HEK293 (cell line): ENCODE measurements at regions not wholly inside any gene's neighbourhood (a gene's known extent, or its start where the extent isn't known, plus 50 kb on each side); places are given as distances from the start of the nearest gene placed in this dataset.

Source experiments
- CTCF ChIA-PET: fragments of 350-600 bp; formaldehyde crosslinking; extraction: SDS; loops from one replicate; lab custom pipeline; 2021; ENCODE audit warnings: antibody characterized with exemption; lab: Yijun Ruan, JAX
- POLR2A ChIA-PET: fragments of 300-600 bp; formaldehyde crosslinking; extraction: SDS; loops from one replicate; lab custom pipeline; 2020; ENCODE audit warnings: antibody characterized with exemption, inconsistent platforms; lab: Yijun Ruan, JAX
- H3K27ac ChIP-seq: fragments of 200-500 bp; sonication (Bioruptor generic); 2 replicates; pipeline ENCODE4 v1.5.1; 2014; ENCODE audit warnings: low read depth, low read length, control low read depth, inconsistent platforms; ENCODE audit errors: extremely low read depth
- H3K36me3 ChIP-seq, 2 experiments: fragments of 200-500 bp in 1 of 2; sonication (Bioruptor generic) in 1 of 2; 1 replicate in 1 of 2; 2 replicates in 1 of 2; pipeline ENCODE4 v1.5.1; 2014 to 2017; ENCODE audit warnings: inconsistent platforms in 2 of 2, low read length in 2 of 2; ENCODE audit not compliant: control insufficient read depth in 2 of 2, insufficient read depth in 1 of 2
- H3K4me1 ChIP-seq: fragments of 200-500 bp; sonication (Bioruptor generic); 2 replicates; pipeline ENCODE4 v1.5.1; 2014; ENCODE audit warnings: mild to moderate bottlenecking, low read length, inconsistent platforms; ENCODE audit not compliant: control insufficient read depth, insufficient read depth
- H3K4me3 ChIP-seq: 2 replicates; pipeline ENCODE4 v1.5.1; 2011; ENCODE audit warnings: low read depth, mild to moderate bottlenecking, control low read depth, low read length, moderate library complexity
- H3K9me3 ChIP-seq: fragments of 200-500 bp; sonication (Bioruptor generic); 2 replicates; pipeline ENCODE4 v1.5.1; 2014; ENCODE audit warnings: low read depth, low read length, inconsistent platforms; ENCODE audit not compliant: control insufficient read depth, insufficient read depth
- HOXA7 ChIP-seq: sonication (generic); formaldehyde crosslinking; IDR thresholded peaks from 2 replicates; pipeline ENCODE4 v1.8.1; 2022; ENCODE audit warnings: missing genetic modification reagents, borderline replicate concordance
- REPIN1 ChIP-seq: fragments of 450-650 bp; formaldehyde crosslinking; IDR thresholded peaks from 2 replicates; pipeline ENCODE4 v1.5.1; 2017; ENCODE audit warnings: missing biosample characterization, missing genetic modification characterization, low read depth
- SETDB1 ChIP-seq: IDR thresholded peaks from one replicate; pipeline ENCODE4 v1.6.1; 2017; ENCODE audit warnings: mild to moderate bottlenecking, low read length, moderate library complexity, mixed read lengths; ENCODE audit not compliant: insufficient read length
- TCF7L2 ChIP-seq: IDR thresholded peaks from 2 replicates; pipeline ENCODE4 v1.6.1; 2011; ENCODE audit warnings: low read depth, mild to moderate bottlenecking, inconsistent platforms, low read length, moderate library complexity, borderline replicate concordance
- TRIM28 ChIP-seq: IDR thresholded peaks from 2 replicates; pipeline ENCODE4 v1.6.1; 2011; ENCODE audit warnings: low read length, control low read depth, borderline replicate concordance
- ZBTB8A ChIP-seq: fragments of 450-650 bp; formaldehyde crosslinking; IDR thresholded peaks from 2 replicates; pipeline ENCODE4 v1.5.1; 2016; ENCODE audit warnings: missing biosample characterization, missing genetic modification characterization
- ZEB2 ChIP-seq: fragments of 450-650 bp; formaldehyde crosslinking; IDR thresholded peaks from 2 replicates; pipeline ENCODE4 v1.5.1; 2016; ENCODE audit warnings: missing biosample characterization, missing genetic modification characterization
- ZNF140 ChIP-seq: fragments of 450-650 bp; formaldehyde crosslinking; IDR thresholded peaks from 2 replicates; pipeline ENCODE4 v1.5.1; 2016; ENCODE audit warnings: missing biosample characterization, missing genetic modification characterization
- ZNF433 ChIP-seq: fragments of 450-650 bp; formaldehyde crosslinking; IDR thresholded peaks from 2 replicates; pipeline ENCODE4 v1.5.1; 2016; ENCODE audit warnings: missing biosample characterization, missing genetic modification characterization, low read depth
- ZNF510 ChIP-seq: fragments of 450-650 bp; formaldehyde crosslinking; IDR thresholded peaks from 2 replicates; pipeline ENCODE4 v1.5.1; 2018; ENCODE audit warnings: mild to moderate bottlenecking, missing genetic modification characterization, missing biosample characterization; ENCODE audit not compliant: insufficient replicate concordance
- ZNF548 ChIP-seq: fragments of 450-650 bp; formaldehyde crosslinking; IDR thresholded peaks from 2 replicates; pipeline ENCODE4 v1.5.1; 2016; ENCODE audit warnings: missing biosample characterization, missing genetic modification characterization
- ZNF555 ChIP-seq: fragments of 450-650 bp; formaldehyde crosslinking; conservative IDR thresholded peaks from 2 replicates; pipeline ENCODE4 v1.5.1; 2017; ENCODE audit warnings: missing biosample characterization, mild to moderate bottlenecking, missing genetic modification characterization, inconsistent platforms
- ZNF560 ChIP-seq: fragments of 450-650 bp; formaldehyde crosslinking; IDR thresholded peaks from 2 replicates; pipeline ENCODE4 v1.5.1; 2017; ENCODE audit warnings: missing biosample characterization, missing genetic modification characterization, borderline replicate concordance
- ZNF624 ChIP-seq: fragments of 450-650 bp; formaldehyde crosslinking; IDR thresholded peaks from 2 replicates; pipeline ENCODE4 v1.5.1; 2017; ENCODE audit warnings: missing biosample characterization, missing genetic modification characterization
- ZNF670 ChIP-seq: fragments of 450-650 bp; formaldehyde crosslinking; IDR thresholded peaks from 2 replicates; pipeline ENCODE4 v1.5.1; 2016; ENCODE audit warnings: missing biosample characterization, missing genetic modification characterization, low read depth
- ZNF747 ChIP-seq: fragments of 450-650 bp; formaldehyde crosslinking; IDR thresholded peaks from 2 replicates; pipeline ENCODE4 v1.5.1; 2016; ENCODE audit warnings: missing biosample characterization, missing genetic modification characterization
- ZSCAN23 ChIP-seq: fragments of 450-650 bp; formaldehyde crosslinking; IDR thresholded peaks from 2 replicates; pipeline ENCODE4 v1.5.1; 2016; ENCODE audit warnings: missing biosample characterization, missing genetic modification characterization
- TF ChIP-seq, protein P1 (sequence below): IDR thresholded peaks from 2 replicates; pipeline ENCODE4 v1.6.1; 2011; ENCODE audit warnings: mild to moderate bottlenecking, low read depth, low read length, borderline replicate concordance
- TF ChIP-seq, protein P2 (sequence below): fragments of 450-650 bp; formaldehyde crosslinking; IDR thresholded peaks from 2 replicates; pipeline ENCODE4 v1.5.1; 2016; ENCODE audit warnings: missing biosample characterization, missing genetic modification characterization, low read depth
- TF ChIP-seq, protein P3 (sequence below): fragments of 450-650 bp; IDR thresholded peaks from 2 replicates; pipeline ENCODE4 v1.5.1; 2018; ENCODE audit warnings: missing biosample characterization, mild to moderate bottlenecking, missing genetic modification characterization

DNA sequence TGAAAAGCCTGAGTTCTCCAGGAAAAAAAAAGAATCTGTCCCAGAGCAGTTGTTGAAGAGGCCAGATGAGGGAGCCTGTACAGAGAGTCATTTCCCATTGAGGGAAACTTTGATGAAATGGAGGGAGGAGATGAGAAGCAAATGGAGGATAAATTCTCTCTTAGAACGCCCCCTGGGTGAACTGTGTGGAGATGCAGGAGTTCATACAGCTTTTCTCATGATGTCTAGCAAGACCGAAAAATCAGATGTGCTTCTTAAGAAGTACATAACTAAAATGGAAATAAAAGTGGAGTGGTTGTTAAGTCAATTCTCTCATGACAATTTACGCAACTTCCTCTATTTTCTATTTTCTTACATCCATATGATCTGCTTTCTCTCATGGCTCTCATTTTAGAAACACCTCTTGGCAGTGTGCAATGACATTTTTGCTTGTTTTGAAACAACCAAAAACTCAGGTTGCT lies 1263.1 kb downstream of the PCDH9 start:
- no peaks in the 10 kb centered on the region for H3K9me3 ChIP-seq
- H3K27ac ChIP-seq = no peak overlapping the region
- 0 out of 2 replicates have a peak, but pooled peaks have one; percentile 17 for TF ChIP-seq TCF7L2
- TF ChIP-seq ZNF510 (tag by site-specific recombination) = no peak
- no peak for TF ChIP-seq REPIN1 (tag by site-specific recombination)
- TF ChIP-seq ZSCAN23 = no peak
- 0 out of 2 replicates have a peak, but pooled peaks have one; percentile 43 for TF ChIP-seq TRIM28
- peak; percentile 31 for TF ChIP-seq SETDB1
- TF ChIP-seq ZNF624 (tag by site-specific recombination) = no peak
- TF ChIP-seq ZBTB8A (tag by site-specific recombination) = no peak
- TF ChIP-seq ZNF140 (tag by site-specific recombination) = no peak
- TF ChIP-seq ZEB2 (tag by site-specific recombination) = no peak
- TF ChIP-seq HOXA7 = no peak
- TF ChIP-seq, protein P1, sequence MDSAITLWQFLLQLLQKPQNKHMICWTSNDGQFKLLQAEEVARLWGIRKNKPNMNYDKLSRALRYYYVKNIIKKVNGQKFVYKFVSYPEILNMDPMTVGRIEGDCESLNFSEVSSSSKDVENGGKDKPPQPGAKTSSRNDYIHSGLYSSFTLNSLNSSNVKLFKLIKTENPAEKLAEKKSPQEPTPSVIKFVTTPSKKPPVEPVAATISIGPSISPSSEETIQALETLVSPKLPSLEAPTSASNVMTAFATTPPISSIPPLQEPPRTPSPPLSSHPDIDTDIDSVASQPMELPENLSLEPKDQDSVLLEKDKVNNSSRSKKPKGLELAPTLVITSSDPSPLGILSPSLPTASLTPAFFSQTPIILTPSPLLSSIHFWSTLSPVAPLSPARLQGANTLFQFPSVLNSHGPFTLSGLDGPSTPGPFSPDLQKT = no peak
- no peak for TF ChIP-seq ZNF555
- H3K4me1 ChIP-seq = no peaks in the 10 kb centered on the region
- ChIA-PET CTCF (interaction anchor here (0.9 kb wide), 1 partner anchor 12 kb away, joined by 3 read pairs; no protein-coding TSS in a partner anchor), POLR2A (no interaction called here)
- no peaks in the 10 kb centered on the region for H3K36me3 ChIP-seq
- H3K4me3 ChIP-seq = no peak overlapping the region

DNA sequence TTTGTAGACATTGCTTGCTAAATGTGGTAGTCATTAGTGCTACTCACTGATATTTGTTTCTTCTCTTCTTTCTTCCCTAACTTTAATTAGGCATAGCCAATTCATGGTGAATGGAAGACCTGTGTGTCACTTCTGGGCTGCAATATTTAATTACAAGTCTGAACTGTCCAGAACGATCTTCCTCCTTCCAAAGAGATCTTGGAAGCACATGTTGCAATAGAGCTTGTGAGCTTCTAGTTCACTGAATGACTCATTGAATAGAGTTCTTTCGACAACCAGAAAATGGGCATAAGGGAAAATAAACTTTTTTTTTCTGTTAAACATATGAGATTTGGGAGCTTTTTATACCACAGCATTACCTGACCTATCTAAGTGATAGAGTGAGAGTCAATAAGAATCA lies 1264.6 kb downstream of the PCDH9 start:
- Histone ChIP-seq H3K27ac (no peak overlapping the region), H3K4me1 (no peaks in the 10 kb centered on the region), H3K9me3 (no peaks in the 10 kb centered on the region), H3K4me3 (no peak overlapping the region), H3K36me3 (no peaks in the 10 kb centered on the region)
- CTCF ChIA-PET = no interaction called here
- POLR2A ChIA-PET = no interaction called here
- no peak for TF ChIP-seq ZNF433
- TF ChIP-seq, protein P2, sequence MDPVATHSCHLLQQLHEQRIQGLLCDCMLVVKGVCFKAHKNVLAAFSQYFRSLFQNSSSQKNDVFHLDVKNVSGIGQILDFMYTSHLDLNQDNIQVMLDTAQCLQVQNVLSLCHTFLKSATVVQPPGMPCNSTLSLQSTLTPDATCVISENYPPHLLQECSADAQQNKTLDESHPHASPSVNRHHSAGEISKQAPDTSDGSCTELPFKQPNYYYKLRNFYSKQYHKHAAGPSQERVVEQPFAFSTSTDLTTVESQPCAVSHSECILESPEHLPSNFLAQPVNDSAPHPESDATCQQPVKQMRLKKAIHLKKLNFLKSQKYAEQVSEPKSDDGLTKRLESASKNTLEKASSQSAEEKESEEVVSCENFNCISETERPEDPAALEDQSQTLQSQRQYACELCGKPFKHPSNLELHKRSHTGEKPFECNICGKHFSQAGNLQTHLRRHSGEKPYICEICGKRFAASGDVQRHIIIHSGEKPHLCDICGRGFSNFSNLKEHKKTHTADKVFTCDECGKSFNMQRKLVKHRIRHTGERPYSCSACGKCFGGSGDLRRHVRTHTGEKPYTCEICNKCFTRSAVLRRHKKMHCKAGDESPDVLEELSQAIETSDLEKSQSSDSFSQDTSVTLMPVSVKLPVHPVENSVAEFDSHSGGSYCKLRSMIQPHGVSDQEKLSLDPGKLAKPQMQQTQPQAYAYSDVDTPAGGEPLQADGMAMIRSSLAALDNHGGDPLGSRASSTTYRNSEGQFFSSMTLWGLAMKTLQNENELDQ (tag by site-specific recombination) = no peak
- TF ChIP-seq ZNF548 (tag by site-specific recombination) = no peak
- no peak for TF ChIP-seq ZNF560 (tag by site-specific recombination)
- TF ChIP-seq, protein P3, sequence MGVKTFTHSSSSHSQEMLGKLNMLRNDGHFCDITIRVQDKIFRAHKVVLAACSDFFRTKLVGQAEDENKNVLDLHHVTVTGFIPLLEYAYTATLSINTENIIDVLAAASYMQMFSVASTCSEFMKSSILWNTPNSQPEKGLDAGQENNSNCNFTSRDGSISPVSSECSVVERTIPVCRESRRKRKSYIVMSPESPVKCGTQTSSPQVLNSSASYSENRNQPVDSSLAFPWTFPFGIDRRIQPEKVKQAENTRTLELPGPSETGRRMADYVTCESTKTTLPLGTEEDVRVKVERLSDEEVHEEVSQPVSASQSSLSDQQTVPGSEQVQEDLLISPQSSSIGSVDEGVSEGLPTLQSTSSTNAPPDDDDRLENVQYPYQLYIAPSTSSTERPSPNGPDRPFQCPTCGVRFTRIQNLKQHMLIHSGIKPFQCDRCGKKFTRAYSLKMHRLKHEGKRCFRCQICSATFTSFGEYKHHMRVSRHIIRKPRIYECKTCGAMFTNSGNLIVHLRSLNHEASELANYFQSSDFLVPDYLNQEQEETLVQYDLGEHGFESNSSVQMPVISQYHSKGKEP (tag by site-specific recombination) = no peak
- no peak for TF ChIP-seq ZNF747 (tag by site-specific recombination)
- TF ChIP-seq TCF7L2 = no peak
- no peak for TF ChIP-seq ZNF670 (tag by site-specific recombination)
